Mesothelial cell of epicardium (in vitro differentiated cells): ENCODE measurements at regions not wholly inside any gene's neighbourhood (a gene's known extent, or its start where the extent isn't known, plus 50 kb on each side); places are given as distances from the start of the nearest gene placed in this dataset.

ENCODE experiments used
- DNase-seq, 2 experiments: peaks; one replicate each; pipeline ENCODE4 v3.0.0; 2021; ENCODE audit warnings: low spot score in 2 of 2; ENCODE audit not compliant: unreplicated experiment in 2 of 2
- H3K27ac Mint-ChIP-seq: 2 replicates; pipeline ENCODE4 v1.8.0; 2021; ENCODE audit warnings: mixed read lengths
- H3K27me3 Mint-ChIP-seq: 2 replicates; pipeline ENCODE4 v1.8.0; 2021; ENCODE audit warnings: low read depth, mixed read lengths
- H3K36me3 Mint-ChIP-seq: 2 replicates; pipeline ENCODE4 v1.8.0; 2021; ENCODE audit warnings: mixed read lengths
- H3K4me1 Mint-ChIP-seq: 2 replicates; pipeline ENCODE4 v1.8.0; 2021; ENCODE audit warnings: mixed read lengths
- H3K4me3 Mint-ChIP-seq: 2 replicates; pipeline ENCODE4 v1.8.0; 2021; ENCODE audit warnings: mild to moderate bottlenecking, moderate library complexity, mixed read lengths
- H3K9me3 Mint-ChIP-seq: 2 replicates; pipeline ENCODE4 v1.8.0; 2021; ENCODE audit warnings: mixed read lengths
- TF ChIP-seq, protein P1 (sequence below): fragments of 200-600 bp; sonication (generic); IDR thresholded peaks from one replicate; pipeline ENCODE4 v1.5.0; 2021; ENCODE audit warnings: antibody characterized with exemption; ENCODE audit not compliant: unreplicated experiment

DNA sequence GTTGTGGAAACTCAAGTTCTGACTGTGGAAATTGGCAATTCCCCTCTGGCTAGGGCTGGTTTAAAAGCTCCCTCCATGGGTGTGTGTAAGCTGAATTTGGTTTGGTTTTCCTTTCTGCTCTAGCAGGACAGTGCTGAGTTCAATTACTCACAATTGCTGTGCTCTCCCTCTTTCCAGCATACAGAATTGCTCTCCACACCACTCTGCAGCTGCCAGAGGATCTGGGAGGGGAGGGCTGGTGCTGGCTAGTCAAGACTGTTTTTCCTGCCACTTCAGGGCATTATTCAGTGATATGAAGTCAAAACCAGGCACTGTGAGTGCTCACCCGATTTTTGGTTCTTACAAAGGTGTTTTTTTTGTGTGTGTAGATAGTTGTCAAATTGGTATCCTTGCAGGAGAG is 336.9 kb upstream of the SLC24A2 start:
- H3K4me1 Mint-ChIP-seq: peaks cover 12% of the 10 kb centered on the region
- peaks cover 6% of the 10 kb centered on the region for H3K9me3 Mint-ChIP-seq
- H3K27me3 Mint-ChIP-seq: no peaks in the 10 kb centered on the region
- no peak overlapping the region for H3K27ac Mint-ChIP-seq
- H3K4me3 Mint-ChIP-seq: no peak overlapping the region
- TF ChIP-seq, protein P1, sequence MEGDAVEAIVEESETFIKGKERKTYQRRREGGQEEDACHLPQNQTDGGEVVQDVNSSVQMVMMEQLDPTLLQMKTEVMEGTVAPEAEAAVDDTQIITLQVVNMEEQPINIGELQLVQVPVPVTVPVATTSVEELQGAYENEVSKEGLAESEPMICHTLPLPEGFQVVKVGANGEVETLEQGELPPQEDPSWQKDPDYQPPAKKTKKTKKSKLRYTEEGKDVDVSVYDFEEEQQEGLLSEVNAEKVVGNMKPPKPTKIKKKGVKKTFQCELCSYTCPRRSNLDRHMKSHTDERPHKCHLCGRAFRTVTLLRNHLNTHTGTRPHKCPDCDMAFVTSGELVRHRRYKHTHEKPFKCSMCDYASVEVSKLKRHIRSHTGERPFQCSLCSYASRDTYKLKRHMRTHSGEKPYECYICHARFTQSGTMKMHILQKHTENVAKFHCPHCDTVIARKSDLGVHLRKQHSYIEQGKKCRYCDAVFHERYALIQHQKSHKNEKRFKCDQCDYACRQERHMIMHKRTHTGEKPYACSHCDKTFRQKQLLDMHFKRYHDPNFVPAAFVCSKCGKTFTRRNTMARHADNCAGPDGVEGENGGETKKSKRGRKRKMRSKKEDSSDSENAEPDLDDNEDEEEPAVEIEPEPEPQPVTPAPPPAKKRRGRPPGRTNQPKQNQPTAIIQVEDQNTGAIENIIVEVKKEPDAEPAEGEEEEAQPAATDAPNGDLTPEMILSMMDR: no peak
- DNase-seq: no peak
- no peaks in the 10 kb centered on the region for H3K36me3 Mint-ChIP-seq

DNA sequence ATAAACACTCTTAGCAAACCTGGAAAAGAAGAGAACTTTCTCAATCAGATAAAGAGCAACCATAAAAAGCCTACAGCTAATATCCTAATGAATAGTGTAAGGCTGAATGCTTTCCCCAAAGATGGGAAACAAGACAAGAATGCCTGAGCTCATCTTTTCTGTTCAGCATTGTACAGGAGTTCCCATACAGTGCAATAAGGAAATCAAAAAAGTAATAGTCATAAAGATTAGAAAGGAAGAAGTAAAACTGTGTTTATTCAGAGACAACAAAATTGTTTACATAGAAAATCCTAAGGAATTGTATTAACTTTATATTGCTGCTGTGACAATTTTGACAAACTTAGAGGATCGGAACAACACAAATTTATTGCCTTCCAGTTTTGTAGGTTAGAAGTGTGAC is 330.7 kb upstream of the SLC24A2 start:
- TF ChIP-seq, protein P1: no peak
- H3K4me1 Mint-ChIP-seq: no peaks in the 10 kb centered on the region
- H3K27me3 Mint-ChIP-seq: no peaks in the 10 kb centered on the region
- no peak for DNase-seq
- H3K27ac Mint-ChIP-seq: no peak overlapping the region
- H3K4me3 Mint-ChIP-seq: no peak overlapping the region
- peaks cover 2% of the 10 kb centered on the region for H3K36me3 Mint-ChIP-seq
- H3K9me3 Mint-ChIP-seq: peaks cover 21% of the 10 kb centered on the region

DNA sequence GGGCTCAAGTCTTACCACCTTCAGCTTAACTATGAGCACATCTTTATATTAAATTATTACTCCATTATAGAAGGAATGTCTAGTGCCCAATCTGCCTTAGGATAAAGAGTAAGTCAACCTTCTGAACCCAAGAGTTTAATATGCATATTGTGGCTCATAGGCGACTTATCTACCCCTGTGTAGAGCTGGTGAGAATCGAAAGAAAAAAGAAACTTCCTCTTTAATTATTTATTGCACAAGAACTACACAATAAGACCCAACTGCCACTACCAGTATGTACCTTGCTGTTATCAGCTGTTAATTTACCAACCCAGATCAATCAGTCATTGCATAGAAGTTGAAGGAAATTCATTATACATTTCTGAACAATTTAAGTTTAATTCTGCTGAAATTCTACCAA is 329.1 kb upstream of the SLC24A2 start:
- TF ChIP-seq, protein P1: no peak
- Mint-ChIP-seq H3K4me1 (no peaks in the 10 kb centered on the region), H3K36me3 (peaks cover 2% of the 10 kb centered on the region), H3K27ac (no peak overlapping the region), H3K4me3 (no peak overlapping the region), H3K27me3 (no peaks in the 10 kb centered on the region), H3K9me3 (peaks cover 26% of the 10 kb centered on the region)
- DNase-seq: no peak

DNA sequence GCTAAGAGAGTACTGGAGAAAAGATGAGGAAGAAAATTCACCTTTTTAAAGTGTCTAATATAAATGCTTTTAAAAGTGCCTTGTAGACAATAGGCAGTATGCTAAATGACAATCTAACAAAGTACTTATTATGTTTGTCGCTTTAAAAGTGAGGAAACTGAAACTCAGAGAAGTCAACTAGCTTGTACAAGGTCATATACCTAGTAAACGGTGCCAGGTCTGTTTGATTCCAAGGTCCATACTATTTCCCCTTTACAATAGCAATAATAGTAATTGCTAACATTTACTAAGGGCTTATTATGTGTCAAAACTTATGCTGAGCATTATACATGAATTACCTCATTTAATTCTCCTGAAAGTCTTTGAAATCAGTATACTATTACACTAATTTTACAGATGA is 328.6 kb upstream of the SLC24A2 start:
- TF ChIP-seq, protein P1: no peak
- Mint-ChIP-seq H3K27ac (no peak overlapping the region), H3K27me3 (no peaks in the 10 kb centered on the region), H3K4me3 (no peak overlapping the region), H3K9me3 (peaks cover 26% of the 10 kb centered on the region), H3K4me1 (no peaks in the 10 kb centered on the region), H3K36me3 (peaks cover 2% of the 10 kb centered on the region)
- no peak for DNase-seq

DNA sequence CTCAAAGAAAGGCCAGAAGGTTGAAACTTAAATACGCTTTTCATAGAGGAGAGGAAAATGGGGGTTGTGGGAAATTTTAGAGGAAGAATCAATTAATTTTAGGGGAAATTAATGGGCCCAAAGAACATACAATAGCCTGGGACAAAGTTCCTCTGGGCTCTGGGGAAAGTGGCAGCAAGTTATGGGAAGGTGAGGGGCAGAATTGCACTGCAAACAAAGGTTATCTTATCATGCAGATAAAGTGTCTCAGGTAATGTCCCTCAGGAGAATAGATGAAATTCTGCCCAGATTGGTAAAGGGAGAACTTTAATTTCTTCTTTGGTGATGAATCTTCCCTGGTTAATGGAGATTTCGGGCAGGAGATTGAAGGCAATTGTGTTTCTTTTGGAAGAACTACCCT is 326.1 kb upstream of the SLC24A2 start:
- no peak overlapping the region for H3K27ac Mint-ChIP-seq
- no peak overlapping the region for H3K4me3 Mint-ChIP-seq
- peaks cover 2% of the 10 kb centered on the region for H3K36me3 Mint-ChIP-seq
- H3K9me3 Mint-ChIP-seq: peaks cover 26% of the 10 kb centered on the region
- DNase-seq: no peak
- H3K4me1 Mint-ChIP-seq: peaks cover 5% of the 10 kb centered on the region
- H3K27me3 Mint-ChIP-seq: no peaks in the 10 kb centered on the region
- TF ChIP-seq, protein P1: no peak

DNA sequence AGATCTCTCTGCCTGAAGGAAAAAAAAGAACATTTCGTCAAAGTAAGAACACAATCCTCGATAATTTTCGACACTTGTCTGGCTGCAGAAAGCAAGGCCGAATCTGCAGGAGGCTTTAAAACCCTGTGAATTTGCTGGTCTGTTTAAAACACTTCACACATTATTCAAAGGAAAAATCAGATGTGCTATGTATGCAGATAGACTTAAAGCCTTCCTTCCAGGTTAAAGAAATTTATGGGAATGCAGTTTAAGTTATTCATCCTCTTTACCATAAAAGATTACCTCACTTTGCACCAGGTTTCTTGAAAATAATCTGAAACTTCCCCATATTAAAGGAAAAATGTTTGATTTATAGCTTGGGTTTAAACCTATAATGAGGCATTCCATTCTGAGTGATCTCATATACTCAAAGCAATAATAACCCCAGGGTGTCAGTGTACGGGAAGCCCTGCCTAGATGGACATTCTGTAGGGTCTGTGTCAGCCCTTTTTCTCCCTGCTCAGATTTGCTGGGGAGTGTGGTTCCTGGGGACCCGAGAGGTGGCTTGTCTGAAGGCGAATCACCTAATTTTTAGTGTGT is 323.5 kb upstream of the SLC24A2 start:
- Mint-ChIP-seq H3K4me3 (no peak overlapping the region), H3K27me3 (no peaks in the 10 kb centered on the region), H3K4me1 (peaks cover 5% of the 10 kb centered on the region), H3K9me3 (peaks cover 22% of the 10 kb centered on the region), H3K27ac (no peak overlapping the region), H3K36me3 (peaks cover 2% of the 10 kb centered on the region)
- TF ChIP-seq, protein P1: no peak
- no peak for DNase-seq
